Right forelimb (tissue), 1 donor: ENCODE measurements at regions not wholly inside any gene's neighbourhood (a gene's known extent, or its start where the extent isn't known, plus 50 kb on each side); places are given as distances from the start of the nearest gene placed in this dataset.
"Not testable (repeated sequence)": the region's sequence is repeated elsewhere in the genome, so short reads cannot be mapped to it uniquely, and the experiment has no call there.

Source experiments
- DNase-seq: peaks from one replicate; pipeline ENCODE4 v3.0.0-alpha.2; 2018

GRCh38 chr13:56563663-56564062 is 577.1 kb upstream of the PRR20A start:
- DNase-seq = no peak

GRCh38 chr13:56586976-56587375 is 553.7 kb upstream of the PRR20A start:
- no peak for DNase-seq

- DNase-seq = no peak
Observed at GRCh38 chr13:56615572-56615971, 525.1 kb upstream of the PRR20A start.

DNA sequence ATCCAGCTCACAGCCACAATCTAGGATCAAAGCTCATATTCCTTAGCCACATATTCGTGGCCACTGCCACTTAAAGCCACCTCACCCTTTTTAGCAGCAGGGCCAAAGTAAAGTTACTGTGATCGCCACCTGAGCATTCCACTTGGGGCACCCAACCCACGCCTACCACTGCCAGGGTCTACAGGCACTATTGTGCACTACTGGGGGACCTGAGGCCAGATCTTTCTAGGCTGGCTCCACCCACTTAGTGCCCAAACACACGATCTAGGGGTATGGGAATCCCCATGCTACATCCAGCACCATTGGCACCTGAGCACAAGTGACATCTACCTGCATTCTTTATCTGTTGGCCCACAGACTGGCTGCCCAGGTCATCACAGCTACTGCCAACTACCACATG is 517.9 kb upstream of the PRR20A start:
- DNase-seq = no peak

DNA sequence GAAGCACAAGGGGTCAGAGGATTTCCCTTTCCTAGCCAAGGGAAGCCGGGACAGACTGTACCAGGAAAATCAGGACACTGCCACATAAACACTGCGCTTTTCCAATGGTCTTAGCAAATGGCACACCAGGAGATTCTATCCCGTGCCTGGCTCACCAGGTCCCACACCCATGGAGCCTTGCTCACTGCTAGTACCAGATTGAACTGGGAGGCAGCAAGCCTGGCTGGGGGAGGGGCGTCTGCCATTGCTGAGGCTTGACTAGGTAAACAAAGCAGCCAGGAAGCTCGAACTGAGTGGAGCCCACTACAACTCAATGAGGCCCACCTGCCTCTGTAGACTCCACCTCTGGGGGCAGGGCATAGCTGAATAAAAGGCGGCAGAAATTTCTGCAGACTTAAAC is 511.8 kb upstream of the PRR20A start:
- DNase-seq = not testable (repeated sequence)

GRCh38 chr13:56631060-56631459 is 509.7 kb upstream of the PRR20A start:
- DNase-seq = not testable (repeated sequence)

DNA sequence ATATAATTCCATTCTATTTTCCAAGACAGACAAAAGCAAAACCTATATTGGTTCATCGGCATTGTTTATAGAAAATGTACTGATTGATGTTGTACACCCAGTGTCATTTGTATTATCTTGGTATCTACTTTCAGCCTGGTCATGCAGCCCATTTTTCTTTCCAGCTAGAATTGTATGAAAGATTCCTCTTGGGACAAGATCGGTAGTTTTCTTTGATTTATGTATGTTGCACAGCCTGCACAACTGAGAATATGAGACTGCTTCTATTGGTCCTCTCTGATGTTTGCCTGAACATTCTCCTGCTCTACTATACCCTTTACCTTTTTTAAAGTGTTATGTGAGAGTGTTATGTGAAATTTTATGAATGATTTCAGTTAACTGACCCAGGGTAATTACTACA is 487.7 kb upstream of the PRR20A start:
- no peak for DNase-seq

DNA sequence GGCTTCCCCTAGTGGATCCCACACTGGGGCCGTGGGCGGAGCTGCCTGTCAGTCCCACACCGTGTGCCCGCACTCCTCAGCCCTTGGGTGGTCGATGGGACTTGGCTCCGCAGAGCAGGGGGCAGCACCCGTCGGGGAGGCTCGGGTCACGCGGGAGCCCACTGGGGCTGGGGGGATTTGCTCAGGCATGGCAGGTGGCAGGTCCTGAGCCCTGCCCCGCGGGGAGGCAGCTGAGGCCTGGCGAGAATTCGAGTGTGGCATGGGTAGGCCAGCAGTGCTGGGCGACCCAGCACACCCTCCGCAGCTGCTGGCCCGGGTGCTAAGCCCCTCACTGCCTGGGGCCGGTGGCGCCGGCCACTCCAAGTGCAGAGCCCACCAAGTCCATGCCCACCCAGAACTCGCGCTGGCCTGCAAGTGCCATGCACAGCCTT is 481.7 kb upstream of the PRR20A start:
- DNase-seq = no peak

GRCh38 chr13:56670563-56670962 is 470.2 kb upstream of the PRR20A start:
- no peak for DNase-seq

DNA sequence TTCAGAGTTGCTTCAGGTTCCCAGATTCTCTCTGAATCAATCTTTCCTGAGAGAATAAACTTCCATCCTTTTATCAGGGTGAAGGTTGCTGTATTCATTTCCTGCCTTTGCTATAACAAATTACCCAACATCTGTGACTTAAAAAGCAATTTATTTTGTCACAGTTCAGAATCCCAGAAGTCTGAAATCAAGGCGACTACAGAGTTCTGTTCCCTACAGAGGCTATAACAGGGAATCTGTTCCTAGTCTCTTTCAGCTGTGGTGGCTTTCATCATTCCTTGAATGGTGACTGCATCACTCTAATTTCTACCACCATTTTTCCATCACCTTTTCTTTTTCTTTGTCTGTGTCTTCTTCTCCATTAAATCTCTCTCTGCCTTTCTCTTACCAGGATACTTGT is 459.3 kb upstream of the PRR20A start:
- DNase-seq = no peak

DNA sequence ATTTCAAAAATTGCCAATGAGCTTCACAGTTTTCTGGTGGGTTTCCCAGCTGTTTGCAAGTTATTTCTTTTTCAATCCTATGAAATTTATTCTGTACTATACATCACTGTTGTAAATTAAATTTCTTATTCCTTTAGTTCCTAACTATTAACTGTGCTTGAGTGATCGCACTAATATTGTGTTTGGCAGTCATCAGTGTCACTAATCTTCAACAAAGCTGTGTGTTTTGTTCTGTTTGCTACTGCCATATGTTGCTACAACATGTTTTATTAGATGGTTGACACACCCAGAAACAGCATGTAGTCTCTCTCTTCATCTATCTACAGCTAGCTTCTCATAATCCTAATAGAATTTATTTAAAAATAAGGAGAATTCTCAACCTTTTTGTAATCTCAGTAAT is 453.6 kb upstream of the PRR20A start:
- DNase-seq = no peak

- no peak for DNase-seq
Observed at GRCh38 chr13:56697011-56697410, 443.7 kb upstream of the PRR20A start.

GRCh38 chr13:56700324-56700723 is 440.4 kb upstream of the PRR20A start:
- no peak for DNase-seq

DNA sequence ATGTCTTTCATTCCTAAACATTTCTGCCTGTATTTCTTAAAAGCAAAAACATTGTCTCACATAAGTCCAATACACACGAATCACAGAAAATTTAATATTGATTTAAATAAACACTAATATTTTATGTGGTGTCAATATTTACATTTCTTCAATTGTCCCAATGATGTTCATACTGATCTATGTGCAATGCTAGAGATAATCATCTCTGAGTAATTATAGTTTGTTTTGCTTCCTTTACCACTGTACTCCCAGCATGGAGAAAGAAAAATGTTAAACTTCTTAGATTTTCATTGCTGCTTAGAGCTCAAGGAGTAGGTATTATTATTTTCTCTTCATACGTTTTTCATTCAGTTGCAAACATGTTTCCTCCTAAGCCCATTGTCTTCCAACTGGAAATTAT is 434.2 kb upstream of the PRR20A start:
- no peak for DNase-seq

DNA sequence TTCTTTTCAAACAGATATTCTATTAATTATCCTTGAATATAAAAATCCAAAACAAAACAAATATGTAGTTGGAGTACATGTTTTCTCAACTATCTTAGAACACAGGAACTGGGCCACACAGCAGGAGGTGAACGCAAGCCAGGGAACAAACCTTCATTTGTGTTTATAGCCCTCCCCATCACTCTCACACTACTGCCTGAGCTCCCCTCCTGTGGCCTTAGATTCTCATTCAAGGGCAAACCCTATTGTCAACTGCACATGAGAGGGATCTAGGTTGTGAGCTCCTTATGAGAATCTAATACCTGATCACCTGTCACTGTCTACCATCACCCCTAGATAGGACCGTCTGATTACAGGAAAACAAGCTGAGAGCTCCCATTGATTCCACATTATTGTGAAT is 427.1 kb upstream of the PRR20A start:
- no peak for DNase-seq

GRCh38 chr13:56718791-56719190 is 421.9 kb upstream of the PRR20A start:
- DNase-seq = no peak

DNA sequence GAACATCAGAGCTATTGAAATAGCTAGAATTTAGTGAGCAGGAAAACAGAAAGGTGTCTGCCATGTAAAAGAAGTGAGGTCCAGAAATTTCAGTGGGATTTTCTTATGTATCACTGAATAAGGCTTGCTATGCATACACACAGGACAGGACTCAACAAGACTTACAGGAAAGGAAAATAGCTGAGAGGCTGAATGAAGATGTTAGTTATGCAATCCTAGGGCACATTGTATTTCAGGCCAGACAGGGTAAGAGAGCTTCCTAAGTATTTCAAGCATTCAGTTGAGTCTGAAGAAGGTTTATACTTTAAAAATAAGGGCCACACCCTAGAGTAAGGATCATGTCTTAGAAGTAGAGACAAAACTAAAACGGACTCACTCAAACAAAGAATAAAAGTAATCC is 419.9 kb upstream of the PRR20A start:
- DNase-seq = no peak

- DNase-seq = no peak
Observed at GRCh38 chr13:56735537-56735942, 405.2 kb upstream of the PRR20A start.

DNA sequence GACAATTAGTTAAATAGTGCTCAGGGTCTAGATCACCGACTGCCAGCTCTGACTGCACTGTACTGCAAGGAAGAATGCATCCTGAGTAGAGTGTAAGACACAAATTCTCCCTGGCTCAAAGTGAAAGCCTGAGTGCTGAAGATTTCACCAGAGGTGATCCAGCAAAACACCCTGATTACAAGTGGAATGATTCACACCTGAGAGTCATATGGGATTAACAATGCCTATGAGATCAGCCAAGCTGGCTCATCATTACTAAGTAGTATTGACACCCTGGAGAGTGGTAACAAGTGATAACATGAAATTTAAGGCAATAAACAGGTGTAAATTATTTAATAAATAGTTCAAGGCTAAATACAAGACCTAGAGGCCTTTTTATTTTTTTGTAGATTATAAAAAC is 403.8 kb upstream of the PRR20A start:
- no peak for DNase-seq

DNA sequence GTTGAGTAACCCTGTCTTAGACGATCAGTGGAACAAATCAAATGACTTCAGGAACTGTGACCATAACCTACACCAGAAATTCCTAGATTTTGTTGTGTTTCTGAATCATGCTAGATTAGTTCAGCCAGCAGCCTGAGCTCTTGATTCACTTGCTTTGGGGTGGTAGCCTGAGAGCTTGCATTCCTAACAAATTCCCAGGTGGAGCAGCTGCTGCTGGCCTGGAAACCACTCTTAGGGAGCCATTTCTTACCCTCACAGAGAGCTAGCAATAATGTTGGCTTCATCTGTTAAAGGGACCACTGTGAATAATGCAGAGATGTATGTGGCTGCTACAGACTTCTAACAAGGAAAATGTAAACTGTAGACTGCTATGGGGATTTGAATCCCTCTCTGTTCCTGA is 388.1 kb upstream of the PRR20A start:
- no peak for DNase-seq

- DNase-seq = no peak
Observed at GRCh38 chr13:56755181-56755935, 385.4 kb upstream of the PRR20A start.

DNA sequence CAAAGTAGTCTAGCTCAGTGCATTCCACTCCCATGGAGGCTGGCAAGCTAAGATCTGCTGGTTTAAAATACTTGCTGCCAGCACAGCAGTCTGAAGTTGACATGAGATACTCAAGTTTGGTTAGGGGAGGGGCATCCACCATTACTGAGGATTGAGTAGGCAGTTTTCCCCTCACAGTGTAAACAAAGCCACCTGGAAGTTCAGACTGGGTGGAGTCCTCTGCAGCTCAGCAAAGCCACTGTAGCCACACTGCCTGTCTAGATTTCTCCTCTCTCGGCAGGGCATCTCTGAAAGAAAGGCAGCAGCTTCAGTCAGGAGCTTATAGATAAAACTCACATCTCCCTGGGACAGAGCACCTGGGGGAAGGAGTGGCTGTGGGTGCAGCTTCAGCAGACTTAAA is 377.4 kb upstream of the PRR20A start:
- not testable (repeated sequence) for DNase-seq

- DNase-seq = no peak
Observed at GRCh38 chr13:56773148-56773547, 367.6 kb upstream of the PRR20A start.

- DNase-seq = no peak
Observed at GRCh38 chr13:56789527-56789926, 351.2 kb upstream of the PRR20A start.

DNA sequence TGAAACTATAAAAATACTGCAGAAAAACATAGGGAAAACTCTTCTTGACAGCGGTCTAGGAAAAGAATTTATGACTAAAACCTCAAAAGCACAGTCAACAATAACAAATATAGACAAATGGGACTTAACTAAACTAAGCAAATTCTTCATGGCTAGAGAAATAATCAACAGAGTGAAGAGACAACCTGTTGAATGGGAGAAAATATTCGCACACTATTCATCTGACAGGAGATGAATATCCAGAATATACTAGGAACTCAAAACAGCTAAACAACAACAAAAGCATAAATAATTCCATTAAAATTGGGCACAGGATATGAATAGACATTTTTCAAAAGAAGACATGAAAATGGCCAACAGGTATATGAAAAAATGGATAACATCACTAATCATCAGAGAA is 303.6 kb upstream of the PRR20A start:
- DNase-seq = no peak
